GM10266 (cell line): ENCODE measurements at regions not wholly inside any gene's neighbourhood (a gene's known extent, or its start where the extent isn't known, plus 50 kb on each side); places are given as distances from the start of the nearest gene placed in this dataset.

Experiments
- DNase-seq: peaks from one replicate; pipeline ENCODE4 v3.0.0; 2012; ENCODE audit errors: extremely low spot score
- TF ChIP-seq, protein P1 (sequence below): IDR thresholded peaks from 2 replicates; pipeline ENCODE4 v1.5.1; 2012; ENCODE audit warnings: mild to moderate bottlenecking, low read depth; ENCODE audit not compliant: control insufficient read depth, insufficient read depth; ENCODE audit errors: missing control alignments

DNA sequence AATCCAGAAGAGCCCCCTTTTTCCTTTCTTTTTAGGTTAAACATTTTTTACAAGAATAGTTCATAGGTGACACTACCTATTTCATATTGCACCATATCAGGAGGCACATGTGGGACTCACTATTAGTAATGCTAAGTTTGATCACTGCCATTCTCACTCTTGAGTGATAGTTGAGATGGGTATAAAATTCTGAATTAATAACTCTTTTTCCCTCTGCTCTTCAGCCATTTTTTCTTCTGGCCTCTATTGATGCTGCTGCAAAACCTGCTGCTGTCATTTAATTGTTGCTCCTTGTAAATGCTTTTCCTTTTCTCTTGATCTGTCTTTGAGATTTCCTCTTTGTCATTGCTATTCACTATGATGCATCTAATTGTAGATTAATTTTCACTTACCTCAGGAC is 482.0 kb downstream of the MID1IP1 start:
- DNase-seq: no peak
- TF ChIP-seq, protein P1, sequence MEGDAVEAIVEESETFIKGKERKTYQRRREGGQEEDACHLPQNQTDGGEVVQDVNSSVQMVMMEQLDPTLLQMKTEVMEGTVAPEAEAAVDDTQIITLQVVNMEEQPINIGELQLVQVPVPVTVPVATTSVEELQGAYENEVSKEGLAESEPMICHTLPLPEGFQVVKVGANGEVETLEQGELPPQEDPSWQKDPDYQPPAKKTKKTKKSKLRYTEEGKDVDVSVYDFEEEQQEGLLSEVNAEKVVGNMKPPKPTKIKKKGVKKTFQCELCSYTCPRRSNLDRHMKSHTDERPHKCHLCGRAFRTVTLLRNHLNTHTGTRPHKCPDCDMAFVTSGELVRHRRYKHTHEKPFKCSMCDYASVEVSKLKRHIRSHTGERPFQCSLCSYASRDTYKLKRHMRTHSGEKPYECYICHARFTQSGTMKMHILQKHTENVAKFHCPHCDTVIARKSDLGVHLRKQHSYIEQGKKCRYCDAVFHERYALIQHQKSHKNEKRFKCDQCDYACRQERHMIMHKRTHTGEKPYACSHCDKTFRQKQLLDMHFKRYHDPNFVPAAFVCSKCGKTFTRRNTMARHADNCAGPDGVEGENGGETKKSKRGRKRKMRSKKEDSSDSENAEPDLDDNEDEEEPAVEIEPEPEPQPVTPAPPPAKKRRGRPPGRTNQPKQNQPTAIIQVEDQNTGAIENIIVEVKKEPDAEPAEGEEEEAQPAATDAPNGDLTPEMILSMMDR: no peak

DNA sequence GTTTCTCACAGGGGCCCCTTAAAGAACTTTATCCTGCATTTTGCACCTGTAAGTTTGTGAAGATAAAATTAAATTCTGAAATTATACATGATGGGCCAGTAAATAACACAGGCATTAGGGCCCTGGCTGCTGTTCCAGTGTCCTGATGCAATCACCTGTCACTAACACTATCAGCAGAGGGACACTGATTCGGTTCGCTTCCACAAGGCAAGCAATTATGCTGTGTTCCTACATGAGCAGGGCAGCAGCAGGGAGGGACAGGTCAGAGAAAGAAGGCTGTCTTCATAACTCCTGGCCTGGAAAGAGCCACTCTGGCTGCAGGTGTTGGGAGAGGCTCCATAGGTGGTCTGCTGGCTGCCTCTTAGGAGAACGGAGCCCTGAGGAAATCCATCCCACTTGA is 487.3 kb downstream of the MID1IP1 start:
- DNase-seq: no peak
- TF ChIP-seq, protein P1: no peak

DNA sequence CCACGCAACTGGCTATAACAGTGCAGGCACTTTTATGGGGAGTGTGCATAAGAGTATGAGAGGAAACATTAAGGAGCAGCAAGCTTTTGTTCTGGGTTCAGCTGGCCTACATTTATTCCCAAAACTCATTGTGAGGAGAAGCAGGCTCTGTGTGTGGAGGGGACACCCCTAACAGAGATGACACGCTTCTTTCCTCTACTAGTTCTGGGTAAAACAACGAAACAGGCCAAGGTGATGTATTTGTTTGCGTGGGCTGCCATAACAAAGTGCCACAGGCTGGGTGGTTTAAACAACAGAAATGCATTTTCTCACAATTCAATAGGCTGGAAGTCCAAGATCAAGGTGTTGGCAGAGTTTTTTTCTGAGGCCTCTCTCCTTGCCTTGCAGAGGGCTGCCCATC is 488.6 kb downstream of the MID1IP1 start:
- DNase-seq: no peak
- TF ChIP-seq, protein P1: no peak

DNA sequence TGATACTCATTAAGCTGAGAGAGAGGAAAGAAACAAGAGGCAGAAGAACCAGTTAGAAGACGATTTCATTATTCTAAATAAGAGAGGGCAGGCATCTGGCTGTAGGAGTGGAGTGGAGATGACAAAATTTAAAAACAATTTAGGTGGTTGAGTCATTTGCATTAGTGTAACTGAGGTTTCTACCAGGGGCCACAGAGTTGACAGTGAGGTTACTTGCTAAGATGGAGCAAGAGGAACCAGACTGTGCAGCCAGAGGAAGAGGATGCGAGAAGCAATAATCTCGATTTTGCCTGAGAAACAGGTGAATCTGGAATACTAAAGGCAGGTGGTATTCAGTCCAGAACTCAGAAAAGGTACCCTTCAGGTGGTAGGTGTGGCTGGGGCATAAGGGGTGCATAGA is 491.9 kb downstream of the MID1IP1 start:
- DNase-seq: no peak
- TF ChIP-seq, protein P1: no peak

DNA sequence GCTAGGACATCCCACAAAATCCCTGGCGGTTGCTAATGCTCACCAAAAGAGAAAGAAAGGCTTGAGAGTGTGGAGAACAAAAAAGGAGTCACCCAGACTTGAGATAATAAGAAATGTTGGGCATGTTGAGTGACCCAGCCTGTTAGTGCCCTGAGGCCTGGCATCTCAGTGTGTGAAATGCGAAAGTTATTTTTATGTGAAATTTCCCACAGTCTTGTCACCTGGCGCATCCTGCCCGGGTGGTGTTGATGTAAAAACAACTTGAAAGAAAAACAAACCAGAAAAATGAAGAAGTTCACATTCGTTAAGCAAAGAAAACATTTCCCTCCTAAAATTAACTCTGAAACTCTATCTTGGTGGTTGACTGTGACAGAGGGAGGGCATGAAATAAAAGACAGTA is 495.2 kb downstream of the MID1IP1 start:
- TF ChIP-seq, protein P1: no peak
- DNase-seq: no peak

DNA sequence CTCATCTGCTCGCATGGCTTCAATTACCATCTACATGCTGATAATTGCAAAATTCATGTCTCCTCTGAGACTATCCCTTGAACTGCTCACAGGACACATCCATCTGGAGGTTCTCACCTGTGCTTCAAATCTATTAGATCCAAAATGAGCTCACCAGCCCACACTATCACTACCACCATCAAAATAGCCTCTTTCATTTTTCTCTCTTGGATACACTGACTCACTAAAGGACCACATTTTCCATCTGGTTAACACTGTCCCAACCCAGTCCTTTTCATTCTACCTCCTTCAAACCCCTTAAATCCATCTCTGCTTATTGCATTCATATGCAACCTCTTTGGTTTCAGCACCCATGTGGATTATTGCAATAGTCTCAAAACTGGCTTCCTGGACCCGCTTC is 497.6 kb downstream of the MID1IP1 start:
- TF ChIP-seq, protein P1: no peak
- DNase-seq: no peak

DNA sequence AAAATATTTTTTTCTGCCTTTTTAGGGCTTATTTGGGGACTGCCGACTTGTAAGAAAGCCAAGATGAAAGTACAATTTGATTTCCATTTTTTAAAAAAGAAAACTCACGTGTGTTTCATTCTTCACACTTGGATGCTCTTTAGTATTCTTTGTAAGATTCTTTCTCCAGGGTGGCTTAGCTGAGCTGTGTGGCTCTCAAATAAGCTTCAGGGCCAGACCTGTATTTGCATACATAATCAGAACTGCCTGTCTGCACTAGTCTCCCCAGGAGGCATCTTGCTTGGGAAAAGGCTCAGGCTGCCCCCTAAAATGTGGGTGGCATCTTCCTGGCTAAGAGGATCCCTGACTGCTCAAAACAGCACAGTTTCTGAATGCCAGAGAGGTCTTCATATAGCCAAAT is 498.4 kb downstream of the MID1IP1 start:
- TF ChIP-seq, protein P1: no peak
- DNase-seq: no peak
